ENCODE measurements at regions not wholly inside any gene's neighbourhood (a gene's known extent, or its start where the extent isn't known, plus 50 kb on each side); places are given as distances from the start of the nearest gene placed in this dataset.

- TF ChIP-seq CTCF (IDR thresholded peaks at IDR 0.05): no peak
- TF ChIP-seq SIN3A (IDR thresholded peaks at IDR 0.05; ENCODE audit: borderline replicate concordance, low read depth, low read length): no peak
- no peak for TF ChIP-seq TCF12 (IDR thresholded peaks at IDR 0.05)
Observed at GRCh38 chr5:136731241-136731900, 366.0 kb upstream of the TRPC7 start.

Data from SK-N-SH (cell line).